ENCODE measurements at regions not wholly inside any gene's neighbourhood (a gene's known extent, or its start where the extent isn't known, plus 50 kb on each side); places are given as distances from the start of the nearest gene placed in this dataset.
"Not testable (repeated sequence)": the region's sequence is repeated elsewhere in the genome, so short reads cannot be mapped to it uniquely, and the experiment has no call there.

GRCh38 chr12:9510392-9511011, 97.2 kb downstream of the KLRB1 start:
- not testable (repeated sequence) for TF ChIP-seq CTCF, POLR2A (IDR thresholded peaks at IDR 0.05)

Data from esophagus squamous epithelium (tissue), 4 donors.